HepG2 (cell line): ENCODE measurements at regions not wholly inside any gene's neighbourhood (a gene's known extent, or its start where the extent isn't known, plus 50 kb on each side); places are given as distances from the start of the nearest gene placed in this dataset.

Source experiments
- CHD2 ChIP-seq: IDR thresholded peaks from 2 replicates; pipeline ENCODE4 v1.6.1; 2011; ENCODE audit warnings: low read depth, low read length, improper control_type of control experiment
- DR1 ChIP-seq: sonication (generic); formaldehyde crosslinking; IDR thresholded peaks from 2 replicates; pipeline ENCODE4 v1.8.0; 2021; ENCODE audit warnings: mild to moderate bottlenecking, missing genetic modification reagents, inconsistent platforms
- HMG20A ChIP-seq: IDR thresholded peaks from 2 replicates; pipeline ENCODE4 v1.6.1; 2016; ENCODE audit warnings: borderline replicate concordance
- MAFG ChIP-seq: sonication (generic); formaldehyde crosslinking; IDR thresholded peaks from 2 replicates; pipeline ENCODE4 v1.5.1; 2020; ENCODE audit warnings: mild to moderate bottlenecking, missing genetic modification reagents
- MAZ ChIP-seq, 2 experiments: sonication (generic) in 1 of 2; formaldehyde crosslinking in 1 of 2; IDR thresholded peaks; 2 replicates each; pipeline versions ENCODE4 v1.5.0 to v1.6.1; 2012 to 2020; ENCODE audit warnings: low read depth in 2 of 2, mild to moderate bottlenecking in 2 of 2, borderline replicate concordance in 1 of 2, improper control_type of control experiment in 1 of 2, low read length in 1 of 2, missing genetic modification reagents in 1 of 2, moderate library complexity in 1 of 2
- MEIS2 ChIP-seq: sonication (generic); formaldehyde crosslinking; IDR thresholded peaks from 2 replicates; pipeline ENCODE4 v1.9.0; 2021; ENCODE audit warnings: mild to moderate bottlenecking, missing genetic modification reagents
- PAF1 ChIP-seq: IDR thresholded peaks from 2 replicates; pipeline ENCODE4 v1.6.1; 2016; ENCODE audit warnings: missing genetic modification reagents, missing compliant biosample characterization
- RBM39 ChIP-seq: fragments of 200-400 bp; formaldehyde crosslinking; IDR thresholded peaks from one replicate; pipeline ENCODE4 v1.6.1; 2018; ENCODE audit warnings: antibody characterized with exemption, mild to moderate bottlenecking, low read depth, low read length; ENCODE audit not compliant: poor library complexity, severe bottlenecking
- RFX3 ChIP-seq: IDR thresholded peaks from 2 replicates; pipeline ENCODE4 v1.6.1; 2016; ENCODE audit warnings: missing biosample characterization, missing genetic modification reagents
- RFXAP ChIP-seq: sonication (generic); formaldehyde crosslinking; IDR thresholded peaks from 2 replicates; pipeline ENCODE4 v1.4.0; 2020; ENCODE audit warnings: missing genetic modification reagents, borderline replicate concordance
- SATB2 ChIP-seq: sonication (generic); formaldehyde crosslinking; IDR thresholded peaks from 2 replicates; pipeline ENCODE4 v1.5.0; 2020; ENCODE audit warnings: missing genetic modification reagents
- ZFP36L1 ChIP-seq: sonication (generic); formaldehyde crosslinking; IDR thresholded peaks from 2 replicates; pipeline ENCODE4 v1.8.0; 2022; ENCODE audit warnings: mild to moderate bottlenecking, missing genetic modification reagents, moderate library complexity
- ZNF180 ChIP-seq: sonication (generic); formaldehyde crosslinking; IDR thresholded peaks from 2 replicates; pipeline ENCODE4 v1.4.0; 2020; ENCODE audit warnings: low read depth, missing genetic modification reagents, borderline replicate concordance
- ZNF260 ChIP-seq: sonication (generic); formaldehyde crosslinking; IDR thresholded peaks from 2 replicates; pipeline ENCODE4 v1.4.0; 2020; ENCODE audit warnings: missing genetic modification reagents, low read depth, mild to moderate bottlenecking, borderline replicate concordance
- ZNF430 ChIP-seq: sonication (generic); formaldehyde crosslinking; IDR thresholded peaks from 2 replicates; pipeline ENCODE4 v1.9.0; 2021; ENCODE audit warnings: mild to moderate bottlenecking, missing genetic modification reagents
- ZNF557 ChIP-seq: sonication (generic); formaldehyde crosslinking; IDR thresholded peaks from 2 replicates; pipeline ENCODE4 v1.4.0; 2020; ENCODE audit warnings: missing genetic modification reagents
- ZNF558 ChIP-seq: sonication (generic); formaldehyde crosslinking; IDR thresholded peaks from 2 replicates; pipeline ENCODE4 v1.9.0; 2022; ENCODE audit warnings: mild to moderate bottlenecking, missing genetic modification reagents, borderline replicate concordance
- ZSCAN29 ChIP-seq: sonication (generic); formaldehyde crosslinking; conservative IDR thresholded peaks from 2 replicates; pipeline ENCODE4 v1.4.0; 2020; ENCODE audit warnings: mild to moderate bottlenecking, missing genetic modification reagents
- TF ChIP-seq, protein P1 (sequence below): sonication (generic); formaldehyde crosslinking; IDR thresholded peaks from 2 replicates; pipeline ENCODE4 v1.8.0; 2022; ENCODE audit warnings: missing genetic modification reagents, mild to moderate bottlenecking, moderate library complexity, borderline replicate concordance
- TF ChIP-seq, protein P2 (sequence below): sonication (generic); formaldehyde crosslinking; IDR thresholded peaks from 2 replicates; pipeline ENCODE4 v1.9.0; 2021; ENCODE audit warnings: missing genetic modification reagents, mild to moderate bottlenecking, borderline replicate concordance
- TF ChIP-seq, protein P3 (sequence below): sonication (generic); formaldehyde crosslinking; IDR thresholded peaks from 2 replicates; pipeline ENCODE4 v1.8.1; 2022; ENCODE audit warnings: low read depth, mild to moderate bottlenecking, missing genetic modification reagents
- TF ChIP-seq, protein P4 (sequence below): IDR thresholded peaks from 2 replicates; pipeline ENCODE4 v1.6.1; 2016; ENCODE audit warnings: control low read depth

DNA sequence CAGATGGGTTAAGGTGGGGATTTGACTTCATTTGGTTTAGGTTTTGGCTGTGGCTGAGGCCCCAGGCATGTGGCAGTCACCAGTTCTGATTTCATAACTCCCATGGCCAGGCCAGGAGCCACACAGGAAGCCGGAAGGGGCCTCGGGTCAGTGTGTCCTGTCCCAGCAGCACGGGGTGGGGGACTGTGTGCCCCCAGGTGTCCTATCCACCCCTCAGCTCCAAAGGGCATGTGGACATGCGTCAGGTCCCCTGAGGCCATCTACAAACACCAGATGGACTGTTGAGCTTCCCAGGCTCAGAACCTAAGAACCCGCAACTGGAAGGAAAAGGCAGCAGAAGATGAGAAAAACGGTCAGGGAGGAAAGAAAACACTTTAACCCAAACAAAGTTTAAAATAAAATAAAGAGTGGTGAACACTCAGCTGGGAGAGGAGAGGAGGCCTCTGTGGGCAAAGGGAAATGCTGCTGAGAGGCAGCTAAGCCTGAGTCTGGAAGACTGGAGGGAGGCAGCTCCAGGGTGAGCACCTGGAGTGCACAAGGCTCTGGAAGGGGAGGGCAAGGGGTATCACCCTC, 260.8 kb downstream of the AUH start (continued):
- TF ChIP-seq DR1 (CRISPR knock-in tag) (peak; percentile 29; the same call in 1 of the 2 replicates), RBM39 (no peak), RFXAP (peak; percentile 75; the same call in 1 of the 2 replicates), CHD2 (no peak), ZNF260 (CRISPR knock-in tag) (no peak), ZNF557 (0 out of 2 replicates have a peak, but pooled peaks have one; percentile 21), MAFG (CRISPR knock-in tag) (no peak), ZNF558 (CRISPR knock-in tag) (no peak), SATB2 (CRISPR knock-in tag) (0 out of 2 replicates have a peak, but pooled peaks have one; percentile 36), ZSCAN29 (CRISPR knock-in tag) (no peak), MEIS2 (peak; percentile 96), RFX3 (CRISPR knock-in tag) (no peak), ZNF180 (CRISPR knock-in tag) (no peak), HMG20A (peak; percentile 78; the same call in 1 of the 2 replicates), ZFP36L1 (CRISPR knock-in tag) (peak; percentile 75; the same call in 1 of the 2 replicates), ZNF430 (CRISPR knock-in tag) (peak; percentile 82; the same call in 1 of the 2 replicates), PAF1 (CRISPR knock-in tag) (no peak), MAZ (IDR thresholded peaks at IDR 0.05; ENCODE audit: borderline replicate concordance, low read depth, low read length) (no peak; the same call in 1 of the 2 replicates), MAZ (CRISPR knock-in tag; IDR thresholded peaks at IDR 0.05; ENCODE audit: low read depth) (peak; percentile 74)
- TF ChIP-seq, protein P1, sequence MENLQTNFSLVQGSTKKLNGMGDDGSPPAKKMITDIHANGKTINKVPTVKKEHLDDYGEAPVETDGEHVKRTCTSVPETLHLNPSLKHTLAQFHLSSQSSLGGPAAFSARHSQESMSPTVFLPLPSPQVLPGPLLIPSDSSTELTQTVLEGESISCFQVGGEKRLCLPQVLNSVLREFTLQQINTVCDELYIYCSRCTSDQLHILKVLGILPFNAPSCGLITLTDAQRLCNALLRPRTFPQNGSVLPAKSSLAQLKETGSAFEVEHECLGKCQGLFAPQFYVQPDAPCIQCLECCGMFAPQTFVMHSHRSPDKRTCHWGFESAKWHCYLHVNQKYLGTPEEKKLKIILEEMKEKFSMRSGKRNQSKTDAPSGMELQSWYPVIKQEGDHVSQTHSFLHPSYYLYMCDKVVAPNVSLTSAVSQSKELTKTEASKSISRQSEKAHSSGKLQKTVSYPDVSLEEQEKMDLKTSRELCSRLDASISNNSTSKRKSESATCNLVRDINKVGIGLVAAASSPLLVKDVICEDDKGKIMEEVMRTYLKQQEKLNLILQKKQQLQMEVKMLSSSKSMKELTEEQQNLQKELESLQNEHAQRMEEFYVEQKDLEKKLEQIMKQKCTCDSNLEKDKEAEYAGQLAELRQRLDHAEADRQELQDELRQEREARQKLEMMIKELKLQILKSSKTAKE (CRISPR knock-in tag), result no peak; the same call in 1 of the 2 replicates
- TF ChIP-seq, protein P2, sequence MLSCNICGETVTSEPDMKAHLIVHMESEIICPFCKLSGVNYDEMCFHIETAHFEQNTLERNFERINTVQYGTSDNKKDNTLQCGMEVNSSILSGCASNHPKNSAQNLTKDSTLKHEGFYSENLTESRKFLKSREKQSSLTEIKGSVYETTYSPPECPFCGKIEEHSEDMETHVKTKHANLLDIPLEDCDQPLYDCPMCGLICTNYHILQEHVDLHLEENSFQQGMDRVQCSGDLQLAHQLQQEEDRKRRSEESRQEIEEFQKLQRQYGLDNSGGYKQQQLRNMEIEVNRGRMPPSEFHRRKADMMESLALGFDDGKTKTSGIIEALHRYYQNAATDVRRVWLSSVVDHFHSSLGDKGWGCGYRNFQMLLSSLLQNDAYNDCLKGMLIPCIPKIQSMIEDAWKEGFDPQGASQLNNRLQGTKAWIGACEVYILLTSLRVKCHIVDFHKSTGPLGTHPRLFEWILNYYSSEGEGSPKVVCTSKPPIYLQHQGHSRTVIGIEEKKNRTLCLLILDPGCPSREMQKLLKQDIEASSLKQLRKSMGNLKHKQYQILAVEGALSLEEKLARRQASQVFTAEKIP (CRISPR knock-in tag), result no peak
- TF ChIP-seq, protein P3, sequence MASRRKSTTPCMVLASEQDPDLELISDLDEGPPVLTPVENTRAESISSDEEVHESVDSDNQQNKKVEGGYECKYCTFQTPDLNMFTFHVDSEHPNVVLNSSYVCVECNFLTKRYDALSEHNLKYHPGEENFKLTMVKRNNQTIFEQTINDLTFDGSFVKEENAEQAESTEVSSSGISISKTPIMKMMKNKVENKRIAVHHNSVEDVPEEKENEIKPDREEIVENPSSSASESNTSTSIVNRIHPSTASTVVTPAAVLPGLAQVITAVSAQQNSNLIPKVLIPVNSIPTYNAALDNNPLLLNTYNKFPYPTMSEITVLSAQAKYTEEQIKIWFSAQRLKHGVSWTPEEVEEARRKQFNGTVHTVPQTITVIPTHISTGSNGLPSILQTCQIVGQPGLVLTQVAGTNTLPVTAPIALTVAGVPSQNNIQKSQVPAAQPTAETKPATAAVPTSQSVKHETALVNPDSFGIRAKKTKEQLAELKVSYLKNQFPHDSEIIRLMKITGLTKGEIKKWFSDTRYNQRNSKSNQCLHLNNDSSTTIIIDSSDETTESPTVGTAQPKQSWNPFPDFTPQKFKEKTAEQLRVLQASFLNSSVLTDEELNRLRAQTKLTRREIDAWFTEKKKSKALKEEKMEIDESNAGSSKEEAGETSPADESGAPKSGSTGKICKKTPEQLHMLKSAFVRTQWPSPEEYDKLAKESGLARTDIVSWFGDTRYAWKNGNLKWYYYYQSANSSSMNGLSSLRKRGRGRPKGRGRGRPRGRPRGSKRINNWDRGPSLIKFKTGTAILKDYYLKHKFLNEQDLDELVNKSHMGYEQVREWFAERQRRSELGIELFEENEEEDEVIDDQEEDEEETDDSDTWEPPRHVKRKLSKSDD, result 0 out of 2 replicates have a peak, but pooled peaks have one; percentile 34
- TF ChIP-seq, protein P4, sequence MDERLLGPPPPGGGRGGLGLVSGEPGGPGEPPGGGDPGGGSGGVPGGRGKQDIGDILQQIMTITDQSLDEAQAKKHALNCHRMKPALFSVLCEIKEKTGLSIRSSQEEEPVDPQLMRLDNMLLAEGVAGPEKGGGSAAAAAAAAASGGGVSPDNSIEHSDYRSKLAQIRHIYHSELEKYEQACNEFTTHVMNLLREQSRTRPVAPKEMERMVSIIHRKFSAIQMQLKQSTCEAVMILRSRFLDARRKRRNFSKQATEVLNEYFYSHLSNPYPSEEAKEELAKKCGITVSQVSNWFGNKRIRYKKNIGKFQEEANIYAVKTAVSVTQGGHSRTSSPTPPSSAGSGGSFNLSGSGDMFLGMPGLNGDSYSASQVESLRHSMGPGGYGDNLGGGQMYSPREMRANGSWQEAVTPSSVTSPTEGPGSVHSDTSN (CRISPR knock-in tag), result 0 out of 2 replicates have a peak, but pooled peaks have one; percentile 46
